ENCODE measurements at regions not wholly inside any gene's neighbourhood (a gene's known extent, or its start where the extent isn't known, plus 50 kb on each side); places are given as distances from the start of the nearest gene placed in this dataset.

DNA sequence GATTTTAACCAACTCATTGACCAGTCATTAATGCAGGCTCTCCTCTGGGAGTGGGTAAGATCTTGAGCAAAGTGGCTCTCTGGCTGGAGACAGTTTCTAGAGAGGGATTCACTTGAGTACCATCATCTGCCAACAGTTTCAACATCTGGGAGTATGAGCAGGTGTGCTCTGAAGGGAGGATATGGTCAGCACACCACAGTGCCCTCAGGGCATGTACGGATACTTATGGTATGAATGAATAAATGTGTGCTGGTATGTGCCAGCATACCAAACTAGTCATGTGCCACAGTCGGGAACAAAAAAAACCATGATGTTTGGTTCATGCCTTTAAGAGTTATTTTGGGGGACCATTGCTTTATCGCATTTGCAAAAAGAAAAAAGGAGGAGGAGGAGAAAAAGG is 1197.5 kb upstream of the TENM4 start:
- Histone ChIP-seq H3K9me3 (ENCODE audit: control insufficient read depth in 4 of 4, low read length in 3 of 4) (no peaks in the 10 kb centered on the region), H3K4me3 (ENCODE audit: low read depth in 1 of 3, low read length in 3 of 3) (no peak overlapping the region), H3K27ac (ENCODE audit: low read depth in 1 of 2, low read length in 2 of 2) (no peak overlapping the region), H3K27me3 (ENCODE audit: control insufficient read depth in 4 of 4, insufficient read depth in 4 of 4, low read length in 3 of 4) (no peaks in the 10 kb centered on the region), H3K9ac (ENCODE audit: low read depth in 1 of 2, low read length in 2 of 2) (no peak overlapping the region), H3K4me1 (ENCODE audit: control insufficient read depth in 4 of 4, insufficient read depth in 4 of 4, low read length in 3 of 4) (no peaks in the 10 kb centered on the region), H3K36me3 (ENCODE audit: control insufficient read depth in 4 of 4, insufficient read depth in 3 of 4, low read depth in 1 of 4, low read length in 3 of 4) (no peaks in the 10 kb centered on the region)
- TF ChIP-seq FOXA1 (IDR thresholded peaks at IDR 0.05) (no peak), YY1 (IDR thresholded peaks at IDR 0.05) (no peak), TAF1 (conservative IDR thresholded peaks at IDR 0.05) (no peak), JUND (IDR thresholded peaks at IDR 0.05) (no peak), FOXA2 (IDR thresholded peaks at IDR 0.05) (no peak), RXRA (IDR thresholded peaks at IDR 0.05) (no peak), HNF4G (IDR thresholded peaks at IDR 0.05) (no peak), RAD21 (IDR thresholded peaks at IDR 0.05) (no peak), GABPA (IDR thresholded peaks at IDR 0.05 in 1 of 2, conservative IDR thresholded peaks at IDR 0.05 in 1 of 2) (no peak), EGR1 (IDR thresholded peaks at IDR 0.05; ENCODE audit: low read depth in 2 of 2) (no peak), NR2F2 (IDR thresholded peaks at IDR 0.05) (no peak)
- TF ChIP-seq, protein P1, sequence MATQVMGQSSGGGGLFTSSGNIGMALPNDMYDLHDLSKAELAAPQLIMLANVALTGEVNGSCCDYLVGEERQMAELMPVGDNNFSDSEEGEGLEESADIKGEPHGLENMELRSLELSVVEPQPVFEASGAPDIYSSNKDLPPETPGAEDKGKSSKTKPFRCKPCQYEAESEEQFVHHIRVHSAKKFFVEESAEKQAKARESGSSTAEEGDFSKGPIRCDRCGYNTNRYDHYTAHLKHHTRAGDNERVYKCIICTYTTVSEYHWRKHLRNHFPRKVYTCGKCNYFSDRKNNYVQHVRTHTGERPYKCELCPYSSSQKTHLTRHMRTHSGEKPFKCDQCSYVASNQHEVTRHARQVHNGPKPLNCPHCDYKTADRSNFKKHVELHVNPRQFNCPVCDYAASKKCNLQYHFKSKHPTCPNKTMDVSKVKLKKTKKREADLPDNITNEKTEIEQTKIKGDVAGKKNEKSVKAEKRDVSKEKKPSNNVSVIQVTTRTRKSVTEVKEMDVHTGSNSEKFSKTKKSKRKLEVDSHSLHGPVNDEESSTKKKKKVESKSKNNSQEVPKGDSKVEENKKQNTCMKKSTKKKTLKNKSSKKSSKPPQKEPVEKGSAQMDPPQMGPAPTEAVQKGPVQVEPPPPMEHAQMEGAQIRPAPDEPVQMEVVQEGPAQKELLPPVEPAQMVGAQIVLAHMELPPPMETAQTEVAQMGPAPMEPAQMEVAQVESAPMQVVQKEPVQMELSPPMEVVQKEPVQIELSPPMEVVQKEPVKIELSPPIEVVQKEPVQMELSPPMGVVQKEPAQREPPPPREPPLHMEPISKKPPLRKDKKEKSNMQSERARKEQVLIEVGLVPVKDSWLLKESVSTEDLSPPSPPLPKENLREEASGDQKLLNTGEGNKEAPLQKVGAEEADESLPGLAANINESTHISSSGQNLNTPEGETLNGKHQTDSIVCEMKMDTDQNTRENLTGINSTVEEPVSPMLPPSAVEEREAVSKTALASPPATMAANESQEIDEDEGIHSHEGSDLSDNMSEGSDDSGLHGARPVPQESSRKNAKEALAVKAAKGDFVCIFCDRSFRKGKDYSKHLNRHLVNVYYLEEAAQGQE (IDR thresholded peaks at IDR 0.05) = no peak
- TF ChIP-seq, protein P2, sequence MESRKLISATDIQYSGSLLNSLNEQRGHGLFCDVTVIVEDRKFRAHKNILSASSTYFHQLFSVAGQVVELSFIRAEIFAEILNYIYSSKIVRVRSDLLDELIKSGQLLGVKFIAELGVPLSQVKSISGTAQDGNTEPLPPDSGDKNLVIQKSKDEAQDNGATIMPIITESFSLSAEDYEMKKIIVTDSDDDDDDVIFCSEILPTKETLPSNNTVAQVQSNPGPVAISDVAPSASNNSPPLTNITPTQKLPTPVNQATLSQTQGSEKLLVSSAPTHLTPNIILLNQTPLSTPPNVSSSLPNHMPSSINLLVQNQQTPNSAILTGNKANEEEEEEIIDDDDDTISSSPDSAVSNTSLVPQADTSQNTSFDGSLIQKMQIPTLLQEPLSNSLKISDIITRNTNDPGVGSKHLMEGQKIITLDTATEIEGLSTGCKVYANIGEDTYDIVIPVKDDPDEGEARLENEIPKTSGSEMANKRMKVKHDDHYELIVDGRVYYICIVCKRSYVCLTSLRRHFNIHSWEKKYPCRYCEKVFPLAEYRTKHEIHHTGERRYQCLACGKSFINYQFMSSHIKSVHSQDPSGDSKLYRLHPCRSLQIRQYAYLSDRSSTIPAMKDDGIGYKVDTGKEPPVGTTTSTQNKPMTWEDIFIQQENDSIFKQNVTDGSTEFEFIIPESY (IDR thresholded peaks at IDR 0.05) = no peak
- TF ChIP-seq, protein P3, sequence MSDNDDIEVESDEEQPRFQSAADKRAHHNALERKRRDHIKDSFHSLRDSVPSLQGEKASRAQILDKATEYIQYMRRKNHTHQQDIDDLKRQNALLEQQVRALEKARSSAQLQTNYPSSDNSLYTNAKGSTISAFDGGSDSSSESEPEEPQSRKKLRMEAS (IDR thresholded peaks at IDR 0.05) = no peak
- TF ChIP-seq, protein P4, sequence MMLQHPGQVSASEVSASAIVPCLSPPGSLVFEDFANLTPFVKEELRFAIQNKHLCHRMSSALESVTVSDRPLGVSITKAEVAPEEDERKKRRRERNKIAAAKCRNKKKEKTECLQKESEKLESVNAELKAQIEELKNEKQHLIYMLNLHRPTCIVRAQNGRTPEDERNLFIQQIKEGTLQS (IDR thresholded peaks at IDR 0.05) = no peak
- TF ChIP-seq, protein P5, sequence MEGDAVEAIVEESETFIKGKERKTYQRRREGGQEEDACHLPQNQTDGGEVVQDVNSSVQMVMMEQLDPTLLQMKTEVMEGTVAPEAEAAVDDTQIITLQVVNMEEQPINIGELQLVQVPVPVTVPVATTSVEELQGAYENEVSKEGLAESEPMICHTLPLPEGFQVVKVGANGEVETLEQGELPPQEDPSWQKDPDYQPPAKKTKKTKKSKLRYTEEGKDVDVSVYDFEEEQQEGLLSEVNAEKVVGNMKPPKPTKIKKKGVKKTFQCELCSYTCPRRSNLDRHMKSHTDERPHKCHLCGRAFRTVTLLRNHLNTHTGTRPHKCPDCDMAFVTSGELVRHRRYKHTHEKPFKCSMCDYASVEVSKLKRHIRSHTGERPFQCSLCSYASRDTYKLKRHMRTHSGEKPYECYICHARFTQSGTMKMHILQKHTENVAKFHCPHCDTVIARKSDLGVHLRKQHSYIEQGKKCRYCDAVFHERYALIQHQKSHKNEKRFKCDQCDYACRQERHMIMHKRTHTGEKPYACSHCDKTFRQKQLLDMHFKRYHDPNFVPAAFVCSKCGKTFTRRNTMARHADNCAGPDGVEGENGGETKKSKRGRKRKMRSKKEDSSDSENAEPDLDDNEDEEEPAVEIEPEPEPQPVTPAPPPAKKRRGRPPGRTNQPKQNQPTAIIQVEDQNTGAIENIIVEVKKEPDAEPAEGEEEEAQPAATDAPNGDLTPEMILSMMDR (IDR thresholded peaks at IDR 0.05; ENCODE audit: low read depth, low read length, missing input control) = no peak
- DNase-seq (ENCODE audit: low spot score) = no peak
- 82% methylated on average over 3 of the region's 3 CpGs for WGBS

DNA sequence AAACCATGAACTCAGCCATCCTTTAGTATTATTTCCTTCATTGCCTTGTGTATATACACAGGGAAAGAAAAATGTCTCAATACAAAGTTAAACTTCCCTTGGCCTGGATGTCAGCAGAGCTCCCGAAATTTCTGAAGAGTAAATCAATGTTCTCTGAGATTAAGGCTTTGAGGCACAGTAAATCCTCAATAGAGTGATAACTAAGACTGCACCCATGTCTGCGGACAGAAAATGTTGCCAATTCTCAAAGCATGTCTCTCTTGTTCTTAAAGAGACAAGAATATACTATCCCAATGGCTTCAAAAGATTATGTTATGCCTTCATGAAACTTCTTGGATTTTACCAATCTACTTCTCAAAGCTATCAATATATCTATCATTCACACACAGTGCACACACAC is 1196.7 kb upstream of the TENM4 start:
- H3K9ac ChIP-seq (ENCODE audit: low read depth in 1 of 2, low read length in 2 of 2) = no peak overlapping the region
- no peaks in the 10 kb centered on the region for H3K9me3 ChIP-seq (ENCODE audit: control insufficient read depth in 4 of 4, low read length in 3 of 4)
- H3K27me3 ChIP-seq (ENCODE audit: control insufficient read depth in 4 of 4, insufficient read depth in 4 of 4, low read length in 3 of 4) = no peaks in the 10 kb centered on the region
- no peak overlapping the region for H3K27ac ChIP-seq (ENCODE audit: low read depth in 1 of 2, low read length in 2 of 2)
- no peaks in the 10 kb centered on the region for H3K36me3 ChIP-seq (ENCODE audit: control insufficient read depth in 4 of 4, insufficient read depth in 3 of 4, low read depth in 1 of 4, low read length in 3 of 4)
- 54% methylated on average over 2 of the region's 2 CpGs for WGBS
- DNase-seq (ENCODE audit: low spot score) = no peak
- no peaks in the 10 kb centered on the region for H3K4me1 ChIP-seq (ENCODE audit: control insufficient read depth in 4 of 4, insufficient read depth in 4 of 4, low read length in 3 of 4)
- H3K4me3 ChIP-seq (ENCODE audit: low read depth in 1 of 3, low read length in 3 of 3) = no peak overlapping the region
- TF ChIP-seq FOXA1 (IDR thresholded peaks at IDR 0.05) (no peak), GABPA (IDR thresholded peaks at IDR 0.05 in 1 of 2, conservative IDR thresholded peaks at IDR 0.05 in 1 of 2) (no peak), EGR1 (IDR thresholded peaks at IDR 0.05; ENCODE audit: low read depth in 2 of 2) (no peak), TAF1 (conservative IDR thresholded peaks at IDR 0.05) (no peak), HNF4A (conservative IDR thresholded peaks at IDR 0.05) (no peak), HNF4G (IDR thresholded peaks at IDR 0.05) (no peak), YY1 (IDR thresholded peaks at IDR 0.05) (no peak)
- TF ChIP-seq, protein P3 (IDR thresholded peaks at IDR 0.05) = no peak
- TF ChIP-seq, protein P1 (IDR thresholded peaks at IDR 0.05) = no peak
- TF ChIP-seq, protein P2 (IDR thresholded peaks at IDR 0.05) = no peak
- TF ChIP-seq, protein P4 (IDR thresholded peaks at IDR 0.05) = no peak

Measured in liver (tissue), 8 donors.